H9 (cell line): ENCODE measurements at regions not wholly inside any gene's neighbourhood (a gene's known extent, or its start where the extent isn't known, plus 50 kb on each side); places are given as distances from the start of the nearest gene placed in this dataset.

Experiments used
- DNase-seq: peaks from one replicate; pipeline ENCODE4 v3.0.0-alpha.2; 2017
- H2AFZ ChIP-seq: one replicate; pipeline ENCODE4 v1.6.1; 2013; ENCODE audit warnings: mild to moderate bottlenecking, low read length, control low read depth, moderate library complexity
- H2AK5ac ChIP-seq: 2 replicates; pipeline ENCODE4 v1.6.1; 2013; ENCODE audit warnings: low read length, control low read depth, mixed read lengths; ENCODE audit not compliant: insufficient read length
- H2BK120ac ChIP-seq: one replicate; pipeline ENCODE4 v1.6.1; 2013; ENCODE audit warnings: low read depth, mild to moderate bottlenecking, low read length, control low read depth, inconsistent platforms; ENCODE audit not compliant: poor library complexity, severe bottlenecking
- H2BK12ac ChIP-seq: 2 replicates; pipeline ENCODE4 v1.6.1; 2013; ENCODE audit warnings: low read length, control low read depth, mixed read lengths, low read depth; ENCODE audit not compliant: insufficient read length
- H2BK15ac ChIP-seq: 2 replicates; pipeline ENCODE4 v1.6.1; 2013; ENCODE audit warnings: low read depth, low read length, control low read depth
- H2BK20ac ChIP-seq: one replicate; pipeline ENCODE4 v1.6.1; 2013; ENCODE audit warnings: low read depth, mild to moderate bottlenecking, low read length, control low read depth, inconsistent platforms; ENCODE audit not compliant: poor library complexity, severe bottlenecking
- H2BK5ac ChIP-seq: 2 replicates; pipeline ENCODE4 v1.6.1; 2013; ENCODE audit warnings: low read length, control low read depth, mixed read lengths; ENCODE audit not compliant: insufficient read length
- H3K14ac ChIP-seq: 2 replicates; pipeline ENCODE4 v1.6.1; 2013; ENCODE audit warnings: low read length, control low read depth; ENCODE audit not compliant: insufficient read depth
- H3K18ac ChIP-seq: 2 replicates; pipeline ENCODE4 v1.6.1; 2013; ENCODE audit warnings: low read depth, mild to moderate bottlenecking, mixed read lengths, low read length, control low read depth; ENCODE audit not compliant: insufficient read length
- H3K23ac ChIP-seq: 2 replicates; pipeline ENCODE4 v1.6.1; 2013; ENCODE audit warnings: low read length, control low read depth, mixed read lengths, low read depth; ENCODE audit not compliant: insufficient read length
- H3K23me2 ChIP-seq: 2 replicates; pipeline ENCODE4 v1.6.1; 2013; ENCODE audit warnings: low read depth, mild to moderate bottlenecking, mixed read lengths, low read length, control low read depth; ENCODE audit not compliant: insufficient read length, poor library complexity, severe bottlenecking
- H3K27ac ChIP-seq: 2 replicates; pipeline ENCODE4 v1.5.1; 2013; ENCODE audit warnings: low read length, control low read depth, mixed read lengths, low read depth; ENCODE audit not compliant: insufficient read length
- H3K27me3 ChIP-seq: 2 replicates; pipeline ENCODE4 v1.6.1; 2013; ENCODE audit warnings: low read length, control low read depth, inconsistent platforms; ENCODE audit not compliant: insufficient read depth
- H3K4ac ChIP-seq: 2 replicates; pipeline ENCODE4 v1.6.1; 2013; ENCODE audit warnings: low read depth, mild to moderate bottlenecking, control low read depth, inconsistent platforms, low read length, moderate library complexity
- H3K4me1 ChIP-seq: 2 replicates; pipeline ENCODE4 v1.6.1; 2013; ENCODE audit warnings: low read length, control low read depth, inconsistent platforms; ENCODE audit not compliant: insufficient read depth
- H3K4me2 ChIP-seq: 2 replicates; pipeline ENCODE4 v1.6.1; 2013; ENCODE audit warnings: low read length, control low read depth, mixed read lengths; ENCODE audit not compliant: insufficient read length, insufficient read depth
- H3K56ac ChIP-seq: 2 replicates; pipeline ENCODE4 v1.6.1; 2013; ENCODE audit warnings: low read depth, mild to moderate bottlenecking, mixed read lengths, low read length, control low read depth; ENCODE audit not compliant: insufficient read length
- H3K79me1 ChIP-seq: 2 replicates; pipeline ENCODE4 v1.6.1; 2013; ENCODE audit warnings: low read depth, mild to moderate bottlenecking, moderate library complexity, low read length, control low read depth, inconsistent platforms; ENCODE audit not compliant: insufficient read depth, poor library complexity, severe bottlenecking
- H3K79me2 ChIP-seq: 2 replicates; pipeline ENCODE4 v1.6.1; 2013; ENCODE audit warnings: low read length, control low read depth, inconsistent platforms; ENCODE audit not compliant: insufficient read depth
- H3K9ac ChIP-seq: 2 replicates; pipeline ENCODE4 v1.6.1; 2013; ENCODE audit warnings: low read length, control low read depth, mixed read lengths; ENCODE audit not compliant: insufficient read length; ENCODE audit errors: extremely low read depth
- H3K9me3 ChIP-seq: one replicate; pipeline ENCODE4 v1.6.1; 2013; ENCODE audit warnings: low read depth, low read length, inconsistent platforms; ENCODE audit not compliant: control insufficient read depth
- H3T11ph ChIP-seq: one replicate; pipeline ENCODE4 v1.6.1; 2013; ENCODE audit warnings: mild to moderate bottlenecking, low read length, control low read depth, inconsistent platforms
- H4K20me1 ChIP-seq: one replicate; pipeline ENCODE4 v1.6.1; 2013; ENCODE audit not compliant: control insufficient read depth, insufficient read length, insufficient read depth
- H4K5ac ChIP-seq: 2 replicates; pipeline ENCODE4 v1.6.1; 2013; ENCODE audit warnings: low read depth, mild to moderate bottlenecking, mixed read lengths, low read length, control low read depth; ENCODE audit not compliant: insufficient read length
- H4K8ac ChIP-seq: replicated peaks from 2 replicates; pipeline ENCODE4 v1.6.1; 2013; ENCODE audit warnings: low read length, control low read depth, mixed read lengths, low read depth; ENCODE audit not compliant: insufficient read length
- H4K91ac ChIP-seq: 2 replicates; pipeline ENCODE4 v1.6.1; 2013; ENCODE audit warnings: low read depth, mild to moderate bottlenecking, moderate library complexity, mixed read lengths, low read length, control low read depth; ENCODE audit not compliant: insufficient read length
- H3K27ac Mint-ChIP-seq, 3 experiments: 2 replicates in 2 of 3; 3 replicates in 1 of 3; pipeline ENCODE4 v1.8.0; 2020 to 2021; ENCODE audit warnings: mixed read lengths in 3 of 3, mild to moderate bottlenecking in 1 of 3, moderate library complexity in 1 of 3
- H3K27me3 Mint-ChIP-seq: 2 replicates; pipeline ENCODE4 v1.8.0; 2021; ENCODE audit warnings: low read depth, mild to moderate bottlenecking, moderate library complexity, mixed read lengths
- H3K36me3 Mint-ChIP-seq, 3 experiments: 2 replicates in 2 of 3; 3 replicates in 1 of 3; pipeline ENCODE4 v1.8.0; 2020 to 2021; ENCODE audit warnings: low read depth in 3 of 3, mixed read lengths in 3 of 3; ENCODE audit not compliant: insufficient read depth in 1 of 3
- H3K4me1 Mint-ChIP-seq, 2 experiments: 2 replicates each; pipeline ENCODE4 v1.8.0; 2020; ENCODE audit warnings: mixed read lengths in 2 of 2
- H3K4me3 Mint-ChIP-seq, 2 experiments: 2 replicates in 1 of 2; 3 replicates in 1 of 2; pipeline ENCODE4 v1.8.0; 2020 to 2021; ENCODE audit warnings: mild to moderate bottlenecking in 2 of 2, mixed read lengths in 2 of 2, moderate library complexity in 1 of 2
- H3K9me3 Mint-ChIP-seq, 2 experiments: 2 replicates in 1 of 2; 3 replicates in 1 of 2; pipeline ENCODE4 v1.8.0; 2020; ENCODE audit warnings: mild to moderate bottlenecking in 2 of 2, mixed read lengths in 2 of 2, moderate library complexity in 1 of 2
- WGBS: extraction: QIAGEN DNeasy Blood & Tissue Kit; methylation state at CpG from one replicate; pipeline ENCODE4 v1.1.7; 2013; ENCODE audit warnings: missing lambda C conversion rate, low lambda C conversion rate, mixed read lengths; ENCODE audit not compliant: insufficient read length; ENCODE audit errors: extremely low coverage; 5-methylcytosine and 5-hydroxymethylcytosine counted together
- TF ChIP-seq, protein P1 (sequence below): fragments of 200-600 bp; sonication (generic); conservative IDR thresholded peaks from 3 replicates; pipeline ENCODE4 v1.8.0; 2021; ENCODE audit warnings: antibody characterized with exemption, mild to moderate bottlenecking

DNA sequence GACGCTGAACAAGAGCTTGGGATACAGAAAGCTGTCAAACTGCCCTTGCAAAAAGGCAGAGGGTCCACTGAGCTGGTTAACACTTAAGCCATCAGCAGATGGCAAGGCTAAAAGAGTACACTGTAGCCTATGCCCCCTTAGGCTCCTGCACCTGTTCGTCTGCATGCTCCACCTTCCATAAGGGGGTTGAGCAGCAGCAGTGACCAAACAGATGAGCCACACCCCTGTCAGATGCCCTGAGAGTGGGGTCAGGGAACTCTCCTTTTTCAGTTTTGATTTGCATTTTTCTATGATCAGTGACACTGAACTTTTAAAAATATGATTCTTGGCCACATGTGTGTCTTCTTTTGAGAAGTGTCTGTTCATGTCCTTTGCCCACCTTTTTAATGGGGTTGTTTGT lies 402.5 kb upstream of the FAM98A start:
- Histone ChIP-seq H3K79me1 (no peaks in the 10 kb centered on the region), H3K27ac (no peak overlapping the region), H3K14ac (no peak overlapping the region), H3T11ph (no peak overlapping the region), H2BK5ac (no peak overlapping the region), H3K23ac (no peak overlapping the region), H3K4ac (no peak overlapping the region), H2BK12ac (no peak overlapping the region), H3K79me2 (no peaks in the 10 kb centered on the region), H3K18ac (no peak overlapping the region), H3K4me2 (no peak overlapping the region), H3K23me2 (no peaks in the 10 kb centered on the region), H2BK15ac (no peak overlapping the region), H3K9me3 (no peaks in the 10 kb centered on the region), H2BK120ac (no peak overlapping the region), H3K27me3 (no peaks in the 10 kb centered on the region), H4K91ac (no peak overlapping the region), H2BK20ac (no peak overlapping the region), H2AK5ac (no peak overlapping the region), H4K20me1 (no peaks in the 10 kb centered on the region), H2AFZ (no peak overlapping the region), H3K9ac (no peak overlapping the region), H3K56ac (no peak overlapping the region), H4K5ac (no peak overlapping the region), H3K4me1 (no peaks in the 10 kb centered on the region; the same call in 1 of the 2 replicates), H4K8ac (no peak overlapping the region)
- no CpG with 5 or more reads among the region's 2 CpGs for WGBS
- Mint-ChIP-seq H3K4me3 (no peak overlapping the region), H3K4me1 (no peaks in the 10 kb centered on the region), H3K9me3 (peaks cover 6 to 11% of the 10 kb centered on the region in 2 experiments), H3K36me3 (peaks cover 0 to 11% (median 0%) of the 10 kb centered on the region in 3 experiments; a peak in 2 of 7 replicates), H3K27ac (no peak overlapping the region), H3K27me3 (no peaks in the 10 kb centered on the region)
- no peak for DNase-seq
- TF ChIP-seq, protein P1, sequence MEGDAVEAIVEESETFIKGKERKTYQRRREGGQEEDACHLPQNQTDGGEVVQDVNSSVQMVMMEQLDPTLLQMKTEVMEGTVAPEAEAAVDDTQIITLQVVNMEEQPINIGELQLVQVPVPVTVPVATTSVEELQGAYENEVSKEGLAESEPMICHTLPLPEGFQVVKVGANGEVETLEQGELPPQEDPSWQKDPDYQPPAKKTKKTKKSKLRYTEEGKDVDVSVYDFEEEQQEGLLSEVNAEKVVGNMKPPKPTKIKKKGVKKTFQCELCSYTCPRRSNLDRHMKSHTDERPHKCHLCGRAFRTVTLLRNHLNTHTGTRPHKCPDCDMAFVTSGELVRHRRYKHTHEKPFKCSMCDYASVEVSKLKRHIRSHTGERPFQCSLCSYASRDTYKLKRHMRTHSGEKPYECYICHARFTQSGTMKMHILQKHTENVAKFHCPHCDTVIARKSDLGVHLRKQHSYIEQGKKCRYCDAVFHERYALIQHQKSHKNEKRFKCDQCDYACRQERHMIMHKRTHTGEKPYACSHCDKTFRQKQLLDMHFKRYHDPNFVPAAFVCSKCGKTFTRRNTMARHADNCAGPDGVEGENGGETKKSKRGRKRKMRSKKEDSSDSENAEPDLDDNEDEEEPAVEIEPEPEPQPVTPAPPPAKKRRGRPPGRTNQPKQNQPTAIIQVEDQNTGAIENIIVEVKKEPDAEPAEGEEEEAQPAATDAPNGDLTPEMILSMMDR: no peak
